Fibroblast of skin of back (primary cell): ENCODE measurements at regions not wholly inside any gene's neighbourhood (a gene's known extent, or its start where the extent isn't known, plus 50 kb on each side); places are given as distances from the start of the nearest gene placed in this dataset.

Source experiments
- DNase-seq: peaks from one replicate; pipeline ENCODE4 v3.0.0-alpha.2; 2013

GRCh38 chr3:132237652-132238032, 79.6 kb upstream of the ACP3 start:
- no peak for DNase-seq

- DNase-seq = no peak
These were observed 77.6 kb upstream of the ACP3 start for GRCh38 chr3:132239587-132239986.

DNA sequence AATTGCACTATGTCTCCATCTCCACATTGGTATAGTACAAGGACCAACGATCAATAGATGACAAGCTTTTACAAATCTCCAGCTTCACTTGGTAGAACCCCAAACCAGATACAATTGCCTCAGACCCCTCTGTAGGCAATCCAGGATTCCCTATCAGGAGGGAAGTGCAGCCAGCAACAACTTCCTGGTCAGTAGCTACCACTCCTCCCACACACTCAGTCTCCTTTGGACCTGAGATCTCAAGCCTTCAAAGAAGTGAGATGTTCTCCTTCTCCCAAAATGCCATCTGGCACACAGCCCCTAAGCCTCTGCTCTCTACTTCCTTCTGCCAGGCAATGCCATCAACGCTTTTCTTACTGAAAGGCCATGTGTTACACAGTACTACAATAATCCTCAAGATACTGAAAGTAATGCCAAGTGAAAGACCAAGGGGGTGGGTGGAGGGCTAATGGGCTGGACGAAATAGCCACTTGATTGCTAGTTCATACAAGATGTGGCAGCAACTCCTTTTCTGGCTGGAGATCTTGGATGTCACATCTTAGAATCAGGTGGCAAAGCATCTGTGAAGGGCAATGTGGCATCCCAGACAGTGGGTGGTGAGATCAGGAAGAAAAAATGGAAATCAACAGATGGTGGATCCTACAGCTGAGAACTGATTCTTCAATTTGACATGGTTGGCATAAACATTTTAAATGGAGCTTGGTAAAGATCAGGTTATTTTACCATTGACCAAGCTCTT, 75.3 kb upstream of the ACP3 start:
- DNase-seq = no peak

GRCh38 chr3:132242790-132243189, 74.4 kb upstream of the ACP3 start:
- DNase-seq = no peak

DNA sequence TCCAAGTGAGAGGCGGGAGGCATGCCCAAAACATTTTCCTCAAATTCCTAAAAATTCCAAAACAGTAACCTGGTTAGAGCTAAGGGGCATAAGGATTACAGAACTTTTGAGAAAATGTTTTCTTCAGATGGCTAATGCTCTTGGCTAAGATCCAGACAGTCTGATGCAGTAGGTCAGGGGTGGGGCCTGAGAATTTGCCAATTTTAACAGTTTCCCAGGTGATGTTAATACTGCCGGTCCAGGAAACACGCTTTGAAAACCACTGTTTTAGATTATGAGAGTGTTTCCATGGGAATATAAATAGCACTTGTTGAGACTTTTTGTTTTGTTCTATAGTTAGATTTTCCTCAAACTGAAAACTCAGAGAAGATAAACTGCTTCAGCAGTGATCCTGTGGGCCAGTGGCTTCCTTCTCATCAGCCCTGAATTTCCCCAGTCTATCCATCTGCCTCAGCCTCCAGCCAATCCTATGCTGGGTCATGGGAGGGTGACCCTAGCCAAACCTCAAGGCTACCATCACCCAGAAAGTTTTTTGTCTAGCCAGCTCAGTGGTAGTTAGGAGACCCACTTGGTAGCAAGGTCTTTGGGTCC, 71.6 kb upstream of the ACP3 start:
- no peak for DNase-seq

- DNase-seq = no peak
These were observed 71.0 kb upstream of the ACP3 start for GRCh38 chr3:132246212-132246611.

- DNase-seq = no peak
These were observed 70.0 kb upstream of the ACP3 start for GRCh38 chr3:132247211-132247610.

GRCh38 chr3:132248490-132248889, 68.7 kb upstream of the ACP3 start:
- DNase-seq = no peak

DNA sequence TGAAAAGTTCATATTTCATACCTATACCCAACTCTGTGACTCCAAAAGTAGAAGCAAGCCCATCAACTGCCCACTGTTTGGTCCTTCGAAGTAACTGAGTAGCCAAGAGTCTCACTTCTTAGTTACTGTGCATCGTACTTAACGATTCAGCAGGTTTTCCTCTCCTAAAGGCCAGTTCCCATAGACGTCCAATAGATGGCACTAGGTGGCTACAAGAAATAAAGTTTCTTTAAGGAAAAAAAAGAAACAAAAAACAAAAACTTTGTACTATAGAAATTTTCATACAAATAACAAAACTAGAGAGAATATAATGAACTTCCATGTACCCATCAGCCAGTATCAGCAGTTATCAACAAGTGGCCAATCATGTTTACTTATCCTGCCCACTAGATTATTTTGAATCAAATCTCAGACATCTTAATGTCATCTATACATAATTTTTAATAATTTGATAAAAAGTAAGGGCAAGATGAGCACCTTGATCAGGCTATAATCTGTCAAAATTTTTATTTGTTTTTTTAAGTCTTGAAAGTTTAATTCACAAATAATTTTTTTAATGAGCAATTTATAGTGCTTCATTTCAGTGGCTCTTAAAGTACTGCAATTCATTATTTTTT, 63.8 kb upstream of the ACP3 start:
- peak; percentile 55 for DNase-seq

DNA sequence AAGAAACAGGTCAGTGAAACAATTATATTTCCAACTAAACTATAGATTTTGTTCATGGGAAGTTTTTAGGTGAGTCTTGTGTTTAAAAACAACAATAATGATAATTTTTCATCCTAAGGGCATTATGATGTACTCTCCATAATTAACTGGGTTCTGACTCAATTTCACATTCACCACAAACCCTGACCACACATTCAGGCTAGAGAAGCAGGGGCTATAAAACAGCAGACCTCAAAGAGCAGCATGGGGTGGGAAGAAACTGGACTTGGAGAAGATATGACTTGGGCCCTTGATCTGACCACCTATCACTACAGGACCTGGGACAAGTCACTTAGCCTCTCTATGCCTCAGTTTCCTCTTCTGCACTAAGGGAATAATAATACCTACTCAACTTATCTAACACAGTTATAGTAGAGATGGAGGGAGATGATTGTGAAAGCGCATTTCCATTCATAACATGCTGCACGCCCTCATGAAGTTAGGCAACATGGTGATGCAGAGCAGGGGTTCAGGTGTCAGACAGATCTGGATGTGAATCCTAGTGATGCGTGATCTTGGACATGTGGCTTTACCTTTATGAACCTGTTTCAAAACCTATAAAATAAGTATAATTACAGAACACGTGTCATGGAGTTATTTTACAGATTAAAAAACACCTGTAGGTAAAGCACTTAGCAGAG, 63.0 kb upstream of the ACP3 start:
- no peak for DNase-seq

DNA sequence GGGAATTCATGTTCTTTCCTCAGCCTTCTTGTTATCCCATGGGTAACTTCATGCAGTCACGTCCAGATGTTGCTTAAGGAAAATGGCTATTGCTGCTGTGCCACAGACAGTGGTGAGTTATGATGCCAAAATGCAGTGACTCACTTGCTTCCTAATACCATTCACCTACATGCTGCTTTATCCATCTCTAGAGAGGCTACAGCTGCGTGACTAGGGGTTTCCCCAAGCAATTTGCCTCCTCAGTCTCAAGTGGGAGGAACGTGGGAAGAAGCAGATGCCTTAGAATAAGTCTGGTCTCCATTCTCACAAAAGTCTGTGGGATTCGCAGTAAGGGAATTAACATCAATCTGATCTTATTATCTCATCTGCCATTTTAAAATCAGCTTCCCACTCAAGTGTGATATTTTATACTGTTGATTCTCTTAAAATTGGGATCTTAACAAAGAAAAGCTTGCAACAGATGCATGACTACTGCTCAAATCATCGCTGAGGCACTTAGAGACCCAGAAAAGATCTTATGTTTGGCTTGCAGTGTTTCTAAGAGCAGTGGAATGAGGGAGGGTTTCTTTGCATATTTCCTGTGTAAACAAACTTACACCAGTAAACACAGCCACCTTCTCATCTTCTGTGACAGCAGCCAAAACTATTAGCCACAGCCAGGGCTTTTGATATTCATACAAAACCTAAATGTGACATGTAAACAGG, 62.0 kb upstream of the ACP3 start:
- peak; percentile 60 for DNase-seq

GRCh38 chr3:132256989-132257388, 60.2 kb upstream of the ACP3 start:
- DNase-seq = peak; percentile 28

- DNase-seq = no peak
These were observed 55.7 kb upstream of the ACP3 start for GRCh38 chr3:132261506-132261905.

DNA sequence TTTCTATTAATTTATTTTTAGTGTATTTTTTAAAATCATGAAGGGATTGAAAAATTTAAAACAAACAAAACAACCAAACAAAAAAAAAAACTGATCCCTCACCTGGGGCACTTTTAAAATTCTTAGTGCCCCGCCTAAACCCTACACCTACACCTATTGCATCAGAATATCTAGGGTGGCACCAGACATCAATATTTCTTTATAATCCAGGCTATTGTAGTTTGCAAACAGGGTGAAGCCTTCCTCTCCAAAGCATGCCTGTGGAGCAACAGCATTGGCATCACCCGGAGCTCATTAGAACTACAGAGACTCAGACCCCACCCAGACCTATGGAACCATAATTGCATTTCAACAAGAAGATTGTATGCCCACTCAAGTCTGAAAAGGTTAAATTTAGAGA, 54.9 kb upstream of the ACP3 start:
- no peak for DNase-seq

GRCh38 chr3:132262956-132263355, 54.3 kb upstream of the ACP3 start:
- DNase-seq = no peak

DNA sequence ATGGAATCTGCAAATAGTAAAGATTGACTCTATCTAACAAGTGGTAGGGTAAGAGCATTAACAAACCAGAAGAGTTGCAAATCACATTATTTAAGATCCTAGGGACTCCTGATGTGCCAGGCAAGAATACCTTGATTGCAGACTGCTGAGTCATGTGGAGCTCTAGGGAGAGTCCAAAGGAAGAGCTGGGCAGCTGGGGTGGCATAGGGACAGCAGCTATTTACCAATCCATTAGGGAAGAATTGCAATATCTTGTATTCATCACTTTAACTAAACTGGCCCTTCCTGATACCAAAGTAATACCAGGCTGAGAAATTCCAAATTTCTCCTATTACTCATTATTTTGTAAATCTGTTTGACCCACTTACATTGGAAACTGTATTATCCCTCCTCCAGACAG, 52.2 kb upstream of the ACP3 start:
- DNase-seq = no peak

- no peak for DNase-seq
These were observed 51.7 kb upstream of the ACP3 start for GRCh38 chr3:132265488-132265887.

GRCh38 chr3:132267391-132267993, 49.7 kb upstream of the ACP3 start:
- DNase-seq = no peak
